Smooth muscle cell (in vitro differentiated cells): ENCODE measurements at regions not wholly inside any gene's neighbourhood (a gene's known extent, or its start where the extent isn't known, plus 50 kb on each side); places are given as distances from the start of the nearest gene placed in this dataset.

Experiments
- DNase-seq: peaks from one replicate; lab custom pipeline; 2025; ENCODE audit not compliant: unreplicated experiment; lab: John Stamatoyannopoulos, UW
- H2AFZ ChIP-seq: fragments of 200-600 bp; sonication (generic); 2 replicates; pipeline ENCODE4 v1.6.0; 2016; ENCODE audit warnings: antibody characterized with exemption, low read depth, mild to moderate bottlenecking
- H3F3A ChIP-seq: fragments of 200-600 bp; sonication (generic); 2 replicates; pipeline ENCODE4 v1.6.0; 2017; ENCODE audit warnings: antibody characterized with exemption, low read depth
- H3K27ac ChIP-seq: fragments of 200-600 bp; sonication (generic); 2 replicates; pipeline ENCODE4 v1.5.1; 2016; ENCODE audit warnings: low read depth, mild to moderate bottlenecking
- H3K27me3 ChIP-seq: fragments of 200-600 bp; sonication (generic); 2 replicates; pipeline ENCODE4 v1.6.1; 2016; ENCODE audit warnings: low read depth, mild to moderate bottlenecking
- H3K36me3 ChIP-seq: fragments of 200-600 bp; sonication (generic); 2 replicates; pipeline ENCODE4 v1.5.1; 2016; ENCODE audit warnings: low read depth
- H3K4me1 ChIP-seq: fragments of 200-600 bp; sonication (generic); 2 replicates; pipeline ENCODE4 v1.5.1; 2016; ENCODE audit warnings: low read depth
- H3K4me2 ChIP-seq: fragments of 200-600 bp; sonication (generic); 2 replicates; pipeline ENCODE4 v1.6.0; 2016; ENCODE audit warnings: mild to moderate bottlenecking
- H3K4me3 ChIP-seq: fragments of 200-600 bp; sonication (generic); 2 replicates; pipeline ENCODE4 v1.5.1; 2016; ENCODE audit warnings: mild to moderate bottlenecking
- H3K79me2 ChIP-seq: fragments of 200-600 bp; sonication (generic); 2 replicates; pipeline ENCODE4 v1.6.0; 2016; ENCODE audit warnings: low read depth, mild to moderate bottlenecking
- H3K9ac ChIP-seq: fragments of 200-600 bp; sonication (generic); 2 replicates; pipeline ENCODE4 v1.6.0; 2016; ENCODE audit warnings: low read depth
- H3K9me3 ChIP-seq: fragments of 200-600 bp; sonication (generic); replicated peaks from 2 replicates; pipeline ENCODE4 v1.5.1; 2016; ENCODE audit warnings: low read depth
- H4K20me1 ChIP-seq: fragments of 200-600 bp; sonication (generic); 2 replicates; pipeline ENCODE4 v1.6.0; 2016; ENCODE audit warnings: low read depth
- WGBS: methylation state at CpG from one replicate; pipeline ENCODE4 v1.1.7; 2016; ENCODE audit warnings: low lambda C conversion rate; 5-methylcytosine and 5-hydroxymethylcytosine counted together
- TF ChIP-seq, protein P1 (sequence below): fragments of 200-600 bp; sonication (generic); IDR thresholded peaks from 2 replicates; pipeline ENCODE4 v1.5.1; 2017; ENCODE audit warnings: borderline replicate concordance, mild to moderate bottlenecking, antibody characterized with exemption; ENCODE audit not compliant: insufficient read depth, poor library complexity, severe bottlenecking

DNA sequence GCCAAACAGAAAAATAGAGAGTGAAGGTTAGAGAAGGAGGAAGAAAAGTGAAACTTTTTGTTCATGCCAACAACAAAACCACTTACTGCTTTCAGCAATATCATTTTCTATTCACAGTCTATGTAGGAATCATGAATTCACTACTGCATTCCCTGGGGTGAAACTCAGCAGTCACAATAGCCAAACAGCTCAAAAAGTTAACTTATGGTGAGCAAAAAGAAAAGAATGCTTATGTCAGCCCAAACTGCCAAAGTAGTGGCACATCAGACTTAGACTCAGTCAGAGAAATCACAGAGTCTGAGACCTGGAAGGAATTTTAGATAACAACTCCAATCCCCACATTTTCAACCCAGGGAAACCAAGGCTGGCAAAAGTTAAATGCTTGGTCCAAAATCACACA, 238.7 kb upstream of the TMCO5A start:
- H4K20me1 ChIP-seq = no peaks in the 10 kb centered on the region
- H3K4me3 ChIP-seq = no peak overlapping the region
- no peak for DNase-seq
- TF ChIP-seq, protein P1, sequence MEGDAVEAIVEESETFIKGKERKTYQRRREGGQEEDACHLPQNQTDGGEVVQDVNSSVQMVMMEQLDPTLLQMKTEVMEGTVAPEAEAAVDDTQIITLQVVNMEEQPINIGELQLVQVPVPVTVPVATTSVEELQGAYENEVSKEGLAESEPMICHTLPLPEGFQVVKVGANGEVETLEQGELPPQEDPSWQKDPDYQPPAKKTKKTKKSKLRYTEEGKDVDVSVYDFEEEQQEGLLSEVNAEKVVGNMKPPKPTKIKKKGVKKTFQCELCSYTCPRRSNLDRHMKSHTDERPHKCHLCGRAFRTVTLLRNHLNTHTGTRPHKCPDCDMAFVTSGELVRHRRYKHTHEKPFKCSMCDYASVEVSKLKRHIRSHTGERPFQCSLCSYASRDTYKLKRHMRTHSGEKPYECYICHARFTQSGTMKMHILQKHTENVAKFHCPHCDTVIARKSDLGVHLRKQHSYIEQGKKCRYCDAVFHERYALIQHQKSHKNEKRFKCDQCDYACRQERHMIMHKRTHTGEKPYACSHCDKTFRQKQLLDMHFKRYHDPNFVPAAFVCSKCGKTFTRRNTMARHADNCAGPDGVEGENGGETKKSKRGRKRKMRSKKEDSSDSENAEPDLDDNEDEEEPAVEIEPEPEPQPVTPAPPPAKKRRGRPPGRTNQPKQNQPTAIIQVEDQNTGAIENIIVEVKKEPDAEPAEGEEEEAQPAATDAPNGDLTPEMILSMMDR = no peak
- H3K36me3 ChIP-seq = no peaks in the 10 kb centered on the region
- H2AFZ ChIP-seq = peak overlapping the region; percentile 7
- H3K4me2 ChIP-seq = peak overlapping the region; percentile 34
- H3K27me3 ChIP-seq = no peaks in the 10 kb centered on the region
- H3K79me2 ChIP-seq = no peaks in the 10 kb centered on the region
- peak overlapping the region; percentile 23 for H3K27ac ChIP-seq
- H3F3A ChIP-seq = no peaks in the 10 kb centered on the region
- no peaks in the 10 kb centered on the region for H3K9me3 ChIP-seq
- H3K4me1 ChIP-seq = no peaks in the 10 kb centered on the region
- no peak overlapping the region for H3K9ac ChIP-seq

DNA sequence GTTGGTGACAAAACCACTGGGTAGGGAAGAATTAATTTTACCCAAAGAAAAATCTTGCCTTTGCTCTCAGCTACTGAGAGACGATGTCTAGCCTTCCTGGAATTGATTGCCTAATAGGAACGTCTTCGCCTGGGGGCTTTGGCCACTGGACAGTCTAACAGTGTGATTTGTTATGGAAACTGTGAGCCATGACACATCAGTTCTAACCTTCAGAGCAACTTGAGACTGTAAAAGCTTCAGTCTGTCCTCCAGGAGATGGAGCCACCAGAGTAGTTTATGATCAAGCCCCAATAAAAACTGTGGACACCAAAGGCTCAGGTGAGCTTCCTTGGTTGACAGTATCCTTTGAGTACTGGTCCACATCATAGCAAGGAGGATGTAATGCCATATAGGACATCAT, 235.8 kb upstream of the TMCO5A start:
- H3K27me3 ChIP-seq = no peaks in the 10 kb centered on the region
- H3F3A ChIP-seq = no peaks in the 10 kb centered on the region
- DNase-seq = no peak
- H3K9ac ChIP-seq = no peak overlapping the region
- H2AFZ ChIP-seq = no peak overlapping the region
- no peak overlapping the region for H3K27ac ChIP-seq
- no peaks in the 10 kb centered on the region for H3K79me2 ChIP-seq
- 59% methylated on average over 3 of the region's 3 CpGs for WGBS
- no peaks in the 10 kb centered on the region for H3K9me3 ChIP-seq
- H3K4me3 ChIP-seq = no peak overlapping the region
- no peaks in the 10 kb centered on the region for H4K20me1 ChIP-seq
- no peaks in the 10 kb centered on the region for H3K4me1 ChIP-seq
- H3K36me3 ChIP-seq = no peaks in the 10 kb centered on the region
- TF ChIP-seq, protein P1 = no peak
- H3K4me2 ChIP-seq = no peak overlapping the region

DNA sequence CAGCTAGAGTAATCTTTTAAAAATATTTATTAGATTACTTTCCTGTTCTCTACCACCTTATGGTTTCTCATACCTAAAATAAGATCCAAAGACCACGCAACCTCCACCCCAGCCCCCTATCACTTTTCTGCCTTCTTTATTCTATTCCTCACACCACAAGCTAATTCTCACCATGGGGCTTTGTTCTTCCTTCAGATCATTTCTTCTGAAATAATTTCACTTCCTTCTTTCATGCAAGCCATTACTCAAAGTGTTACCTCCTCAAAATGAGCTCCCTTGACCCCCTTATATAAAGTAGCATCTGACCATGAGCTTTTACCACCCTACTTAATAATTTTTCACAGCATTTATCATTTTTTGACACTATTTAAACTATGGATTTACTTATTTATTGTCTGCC, 233.2 kb upstream of the TMCO5A start:
- TF ChIP-seq, protein P1 = no peak
- Histone ChIP-seq H3F3A (no peaks in the 10 kb centered on the region), H3K4me1 (no peaks in the 10 kb centered on the region), H3K27ac (no peak overlapping the region), H3K4me3 (no peak overlapping the region), H3K9ac (no peak overlapping the region), H3K27me3 (peaks cover 7% of the 10 kb centered on the region), H3K9me3 (no peaks in the 10 kb centered on the region), H3K79me2 (no peaks in the 10 kb centered on the region), H4K20me1 (no peaks in the 10 kb centered on the region), H3K4me2 (no peak overlapping the region), H2AFZ (no peak overlapping the region), H3K36me3 (no peaks in the 10 kb centered on the region)
- WGBS = 96% methylated on average over 1 of the region's 1 CpG
- DNase-seq = no peak

DNA sequence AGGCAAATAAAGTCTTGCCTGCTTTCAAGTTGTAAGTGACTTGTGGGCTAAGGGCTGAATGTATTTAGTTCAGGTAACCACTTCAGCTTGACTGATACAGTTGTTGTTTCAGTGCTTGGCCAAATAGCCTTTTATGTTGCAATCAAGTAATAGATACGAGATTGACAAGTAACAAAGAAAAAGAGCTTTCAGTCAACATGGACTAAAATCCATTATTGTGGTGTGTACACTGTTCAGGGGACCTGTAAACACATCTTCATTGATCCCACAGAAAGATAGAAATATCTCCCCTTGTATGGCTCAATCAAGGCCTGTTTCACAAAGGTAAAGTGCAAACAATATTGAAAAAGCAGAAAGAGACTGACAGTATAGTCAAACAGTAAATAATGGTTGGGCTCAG, 224.8 kb upstream of the TMCO5A start:
- H3K9ac ChIP-seq = no peak overlapping the region
- no peaks in the 10 kb centered on the region for H3K79me2 ChIP-seq
- H3K4me3 ChIP-seq = no peak overlapping the region
- no peaks in the 10 kb centered on the region for H3K4me1 ChIP-seq
- no peaks in the 10 kb centered on the region for H4K20me1 ChIP-seq
- H2AFZ ChIP-seq = no peak overlapping the region
- H3K4me2 ChIP-seq = no peak overlapping the region
- no peak overlapping the region for H3K27ac ChIP-seq
- peaks cover 7% of the 10 kb centered on the region for H3K27me3 ChIP-seq
- no peak for DNase-seq
- TF ChIP-seq, protein P1 = no peak
- WGBS = 92% methylated on average over 1 of the region's 1 CpG
- H3K36me3 ChIP-seq = no peaks in the 10 kb centered on the region
- no peaks in the 10 kb centered on the region for H3F3A ChIP-seq
- no peaks in the 10 kb centered on the region for H3K9me3 ChIP-seq
